HG03439 (cell line): ENCODE measurements at regions not wholly inside any gene's neighbourhood (a gene's known extent, or its start where the extent isn't known, plus 50 kb on each side); places are given as distances from the start of the nearest gene placed in this dataset.
"Not testable (repeated sequence)": the region's sequence is repeated elsewhere in the genome, so short reads cannot be mapped to it uniquely, and the experiment has no call there.

ENCODE experiments used
- ATAC-seq: cut with Tn5 transposase; IDR thresholded peaks from one replicate; pipeline ENCODE4 v1.9.1; 2021; ENCODE audit warnings: mild to moderate bottlenecking, moderate library complexity; ENCODE audit not compliant: unreplicated experiment

DNA sequence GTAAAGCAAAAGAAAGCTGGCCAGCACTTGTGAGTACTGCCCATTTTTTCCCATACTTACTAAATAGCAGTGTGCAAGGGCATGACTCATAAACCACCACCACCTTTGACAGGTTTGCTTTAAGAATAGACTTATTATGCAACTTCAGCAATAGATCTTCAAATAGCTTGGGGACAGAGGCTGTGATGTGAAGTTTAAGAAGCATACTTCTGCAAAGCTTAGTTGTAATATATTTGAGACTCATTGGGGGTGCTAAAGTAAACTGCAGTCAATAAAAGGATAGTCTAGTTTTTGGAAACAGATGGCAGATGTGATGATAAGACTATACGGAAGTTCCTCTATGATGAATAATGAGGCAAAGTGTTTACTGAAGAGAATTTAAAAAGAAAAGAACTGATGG is 210.0 kb downstream of the PLA2G4A start:
- no peak for ATAC-seq

GRCh38 chr1:187041104-187041503 is 212.4 kb downstream of the PLA2G4A start:
- no peak for ATAC-seq

DNA sequence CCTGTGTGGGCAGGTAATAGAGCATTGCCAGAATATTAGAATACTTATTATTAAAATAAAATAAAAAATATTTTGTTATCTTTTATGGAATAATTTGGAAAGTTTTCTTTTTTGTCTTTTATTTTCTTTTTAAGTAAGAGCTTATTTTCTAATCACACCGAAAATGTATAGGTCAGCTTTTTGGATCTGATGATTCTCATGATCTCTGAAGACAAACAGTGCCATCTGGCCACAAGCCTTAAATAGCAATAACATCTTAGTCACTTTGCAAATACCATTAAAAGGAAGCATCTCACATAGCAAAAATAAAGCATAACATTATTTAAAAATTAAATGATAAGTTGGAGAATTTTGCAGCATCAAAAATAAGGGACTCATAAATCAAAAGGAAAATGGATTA is 213.8 kb downstream of the PLA2G4A start:
- no peak for ATAC-seq

DNA sequence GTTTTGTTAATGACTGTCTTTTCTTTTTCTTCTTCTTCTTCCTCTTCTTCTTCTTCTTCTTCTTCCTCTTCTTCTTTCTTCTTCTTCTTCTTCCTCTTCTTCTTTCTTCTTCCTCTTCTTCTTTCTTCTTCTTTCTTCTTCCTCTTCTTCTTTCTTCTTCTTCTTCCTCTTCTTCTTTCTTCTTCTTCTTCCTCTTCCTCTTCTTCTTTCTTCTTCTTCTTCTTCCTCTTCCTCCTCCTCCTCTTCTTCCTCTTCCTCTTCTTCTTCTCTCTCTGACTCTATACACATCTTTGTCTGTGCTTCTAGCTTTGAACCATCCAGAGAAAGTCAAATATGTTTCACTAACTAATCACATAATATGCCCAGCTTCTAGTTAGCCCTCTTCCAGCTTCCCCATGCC is 214.7 kb downstream of the PLA2G4A start:
- not testable (repeated sequence) for ATAC-seq

DNA sequence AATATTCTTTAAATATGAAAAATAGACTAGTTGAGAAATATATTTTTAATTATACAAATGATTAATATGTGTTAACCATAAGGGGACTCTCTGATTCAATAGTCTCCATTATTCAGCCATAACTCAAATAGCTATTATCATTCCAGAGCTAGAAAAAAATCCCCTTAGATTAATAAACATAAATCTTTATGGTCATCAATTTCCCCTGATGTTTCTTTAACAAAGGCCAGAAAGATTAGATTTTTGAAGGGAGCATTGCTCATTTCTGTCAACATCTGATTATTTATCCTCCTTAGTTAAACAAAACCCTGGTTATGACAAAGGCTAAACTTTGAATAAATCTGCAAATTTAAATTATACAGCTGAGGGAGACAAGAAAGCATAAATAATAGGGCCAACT is 215.7 kb downstream of the PLA2G4A start:
- no peak for ATAC-seq

GRCh38 chr1:187045371-187045770 is 216.6 kb downstream of the PLA2G4A start:
- ATAC-seq: no peak

DNA sequence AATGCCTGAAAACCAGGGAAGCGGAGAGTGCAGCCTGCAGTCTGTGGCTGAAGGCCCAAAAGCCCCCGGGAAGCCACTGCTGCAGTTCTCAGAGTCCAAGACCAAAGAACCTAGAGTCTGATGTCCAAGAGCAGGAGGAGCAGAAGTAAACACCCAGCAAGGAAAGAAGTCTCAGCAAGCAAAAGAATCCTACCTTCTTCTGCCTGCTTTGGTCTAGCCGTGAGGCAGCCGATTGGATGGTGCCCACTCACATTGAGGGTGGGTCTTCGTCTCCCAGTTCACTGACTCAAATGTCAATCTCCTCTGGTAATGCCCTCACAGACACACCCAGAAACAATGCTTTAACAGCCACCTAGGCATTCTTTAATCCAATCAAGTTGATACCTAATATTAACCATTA is 217.5 kb downstream of the PLA2G4A start:
- ATAC-seq: no peak

DNA sequence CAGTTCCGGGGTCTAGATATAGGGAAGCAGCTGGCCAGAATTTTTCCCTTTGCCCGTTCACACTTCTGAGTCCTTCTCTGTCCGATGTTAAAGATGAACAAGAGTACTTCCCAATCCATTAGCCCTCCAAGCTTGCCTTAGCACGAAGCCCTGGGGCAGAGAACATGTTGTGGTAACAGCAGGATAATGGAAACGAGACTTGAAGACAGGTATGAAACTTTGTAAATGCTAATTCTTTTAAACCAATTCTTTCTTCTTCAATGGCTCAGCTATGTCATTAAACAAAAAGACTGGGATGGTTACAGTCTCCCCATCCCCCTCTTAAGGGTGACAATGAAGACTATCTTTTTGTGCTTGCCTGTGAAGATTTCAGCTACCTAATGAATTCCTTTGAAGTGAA is 218.5 kb downstream of the PLA2G4A start:
- ATAC-seq: no peak

- peak; percentile 82 for ATAC-seq
These were observed 223.0 kb downstream of the PLA2G4A start for GRCh38 chr1:187051618-187052232.

GRCh38 chr1:187053876-187054275 is 225.1 kb downstream of the PLA2G4A start:
- no peak for ATAC-seq

DNA sequence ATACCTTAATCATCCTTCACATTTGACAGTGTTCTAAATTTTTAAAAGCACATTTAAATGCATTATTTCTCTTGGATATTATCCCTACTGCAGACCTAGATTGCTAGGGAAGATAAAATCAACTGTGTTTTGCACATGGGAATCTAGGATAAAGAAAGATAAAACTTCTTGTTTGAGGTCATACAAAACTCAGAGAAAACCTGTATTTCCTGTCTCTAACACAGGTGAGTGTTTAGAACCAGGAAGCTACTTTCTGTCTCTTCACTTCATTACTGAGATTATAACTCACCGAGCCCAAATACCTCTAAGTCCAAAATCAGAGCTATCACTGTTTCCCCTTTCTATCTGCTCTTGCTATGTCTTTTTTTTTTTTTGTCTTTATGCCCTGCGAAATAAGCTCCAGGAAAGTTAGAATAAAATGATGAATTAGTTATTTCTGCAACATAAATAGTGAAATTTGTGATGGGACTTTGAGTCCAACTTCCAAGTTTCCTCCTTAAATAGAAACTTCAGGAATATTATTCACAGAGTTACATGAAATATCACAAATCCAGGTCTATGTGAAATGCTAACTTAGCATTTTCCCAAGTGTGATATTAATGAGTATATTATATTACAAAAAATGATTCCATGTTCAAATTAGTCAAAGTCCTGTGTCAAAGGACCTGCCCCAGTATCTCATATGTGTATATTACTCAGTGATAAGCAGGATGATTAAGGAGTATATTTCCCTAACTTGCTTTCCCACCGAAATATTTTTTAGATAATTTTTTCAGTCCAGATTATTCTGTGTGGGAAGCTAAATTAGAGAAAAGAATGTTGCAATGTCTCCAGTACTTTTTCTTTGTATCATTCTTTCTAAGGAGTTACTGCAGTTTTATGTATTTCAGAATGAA is 226.4 kb downstream of the PLA2G4A start:
- ATAC-seq: no peak

DNA sequence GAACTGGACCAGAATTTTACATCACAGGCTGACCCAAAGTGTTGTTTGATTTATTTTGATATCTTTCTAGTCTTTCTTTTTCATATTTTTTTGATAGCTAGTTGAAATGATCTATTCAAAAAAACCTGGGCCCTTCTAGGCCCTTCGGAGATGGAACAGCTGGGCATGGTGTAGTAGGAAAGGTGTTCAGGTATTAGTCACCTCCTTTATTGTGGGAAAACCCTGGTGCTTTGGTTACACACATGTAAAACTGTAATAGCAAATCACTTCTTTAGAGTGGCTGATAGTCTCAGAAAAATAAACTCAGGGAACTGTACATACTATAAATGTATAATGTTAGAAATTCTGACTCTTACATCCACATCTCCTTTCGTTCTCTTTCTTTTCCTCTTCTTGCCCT is 234.5 kb downstream of the PLA2G4A start:
- no peak for ATAC-seq

GRCh38 chr1:187067160-187067559 is 238.4 kb downstream of the PLA2G4A start:
- ATAC-seq: no peak

GRCh38 chr1:187070076-187070475 is 241.3 kb downstream of the PLA2G4A start:
- ATAC-seq: no peak

- ATAC-seq: peak; percentile 80
These were observed 243.7 kb downstream of the PLA2G4A start for GRCh38 chr1:187072262-187073034.

GRCh38 chr1:187073035-187073560 is 244.3 kb downstream of the PLA2G4A start:
- not testable (repeated sequence) for ATAC-seq

- not testable (repeated sequence) for ATAC-seq
These were observed 245.0 kb downstream of the PLA2G4A start for GRCh38 chr1:187073634-187074245.

DNA sequence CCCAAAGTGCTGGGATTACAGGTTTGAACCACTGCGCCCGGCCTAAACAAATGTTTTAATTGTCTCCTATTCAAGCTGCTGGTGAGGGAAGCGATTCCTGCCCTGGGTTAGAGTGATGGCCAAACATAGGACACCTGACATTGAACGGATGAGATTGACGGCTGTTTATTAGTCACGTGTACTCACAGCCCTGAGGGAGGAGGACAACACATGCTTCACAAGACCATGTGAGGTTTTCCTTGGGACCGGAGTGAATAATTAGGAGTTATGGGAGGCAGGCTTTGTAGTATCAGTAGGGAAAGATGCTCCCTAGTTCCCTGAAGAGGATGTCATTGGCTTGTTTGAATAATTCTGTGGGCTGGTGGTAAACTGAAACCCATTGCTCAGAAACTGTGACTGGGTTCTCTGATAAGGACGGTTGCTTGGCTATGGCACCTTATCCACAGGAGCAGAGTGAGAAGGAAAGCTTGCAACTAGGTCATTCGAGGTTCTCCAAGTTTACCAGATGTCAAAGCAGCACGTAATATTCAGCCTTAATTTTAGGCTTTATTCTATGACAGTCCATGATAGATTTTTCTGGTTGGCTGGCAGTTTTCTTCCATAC is 245.8 kb downstream of the PLA2G4A start:
- no peak for ATAC-seq

- ATAC-seq: no peak
These were observed 248.2 kb downstream of the PLA2G4A start for GRCh38 chr1:187076922-187077321.

- ATAC-seq: no peak
These were observed 249.6 kb downstream of the PLA2G4A start for GRCh38 chr1:187078321-187078720.
